HEK293T (cell line): ENCODE measurements at regions not wholly inside any gene's neighbourhood (a gene's known extent, or its start where the extent isn't known, plus 50 kb on each side); places are given as distances from the start of the nearest gene placed in this dataset.

Experiments used
- CTCF ChIA-PET: fragments of 350-600 bp; formaldehyde crosslinking; extraction: SDS; loops from one replicate; lab custom pipeline; 2021; ENCODE audit warnings: antibody characterized with exemption, inconsistent platforms; lab: Yijun Ruan, JAX
- POLR2A ChIA-PET: fragments of 350-600 bp; formaldehyde crosslinking; extraction: SDS; loops from one replicate; lab custom pipeline; 2020; ENCODE audit warnings: antibody characterized with exemption, inconsistent platforms; lab: Yijun Ruan, JAX
- DNase-seq: peaks from one replicate; pipeline ENCODE4 v3.0.0; 2012; ENCODE audit warnings: mixed read lengths; ENCODE audit errors: extremely low spot score
- ARNT ChIP-seq: fragments of 450-650 bp; IDR thresholded peaks from 2 replicates; pipeline ENCODE4 v1.6.1; 2017; ENCODE audit warnings: mild to moderate bottlenecking
- BHLHE40 ChIP-seq: fragments of 450-650 bp; IDR thresholded peaks from 2 replicates; pipeline ENCODE4 v1.6.1; 2016; ENCODE audit warnings: mild to moderate bottlenecking, moderate library complexity, borderline replicate concordance
- CTBP1 ChIP-seq: fragments of 450-650 bp; IDR thresholded peaks from 2 replicates; pipeline ENCODE4 v1.6.1; 2016; ENCODE audit warnings: borderline replicate concordance
- ELF4 ChIP-seq: fragments of 450-650 bp; IDR thresholded peaks from 2 replicates; pipeline ENCODE4 v1.6.1; 2017; ENCODE audit warnings: antibody characterized with exemption
- FOXA1 ChIP-seq: fragments of 450-650 bp; IDR thresholded peaks from 2 replicates; pipeline ENCODE4 v1.6.1; 2016; ENCODE audit warnings: mild to moderate bottlenecking
- FOXK2 ChIP-seq: fragments of 450-650 bp; IDR thresholded peaks from 2 replicates; pipeline ENCODE4 v1.6.1; 2016; ENCODE audit warnings: mild to moderate bottlenecking
- FOXM1 ChIP-seq: fragments of 450-650 bp; IDR thresholded peaks from 2 replicates; pipeline ENCODE4 v1.6.1; 2017; ENCODE audit warnings: mild to moderate bottlenecking, borderline replicate concordance
- HDGF ChIP-seq: fragments of 450-650 bp; IDR thresholded peaks from 2 replicates; pipeline ENCODE4 v1.6.1; 2017; ENCODE audit warnings: antibody characterized with exemption, borderline replicate concordance
- L3MBTL2 ChIP-seq: fragments of 450-650 bp; conservative IDR thresholded peaks from 2 replicates; pipeline ENCODE4 v1.6.1; 2016; ENCODE audit warnings: mild to moderate bottlenecking
- LEF1 ChIP-seq: fragments of 450-650 bp; IDR thresholded peaks from 2 replicates; pipeline ENCODE4 v1.6.1; 2017; ENCODE audit warnings: mild to moderate bottlenecking, borderline replicate concordance
- NFRKB ChIP-seq: fragments of 450-650 bp; IDR thresholded peaks from 2 replicates; pipeline ENCODE4 v1.6.1; 2016; ENCODE audit warnings: mild to moderate bottlenecking, moderate library complexity
- SP1 ChIP-seq: fragments of 450-650 bp; IDR thresholded peaks from 2 replicates; pipeline ENCODE4 v1.6.1; 2017
- SUZ12 ChIP-seq: fragments of 450-650 bp; IDR thresholded peaks from 2 replicates; pipeline ENCODE4 v1.6.1; 2016; ENCODE audit warnings: mild to moderate bottlenecking
- TARDBP ChIP-seq: fragments of 450-650 bp; IDR thresholded peaks from 2 replicates; pipeline ENCODE4 v1.6.1; 2016
- ZNF384 ChIP-seq: fragments of 450-650 bp; IDR thresholded peaks from 2 replicates; pipeline ENCODE4 v1.6.1; 2016
- TF ChIP-seq, protein P1 (sequence below): fragments of 450-650 bp; IDR thresholded peaks from 2 replicates; pipeline ENCODE4 v1.6.1; 2016

DNA sequence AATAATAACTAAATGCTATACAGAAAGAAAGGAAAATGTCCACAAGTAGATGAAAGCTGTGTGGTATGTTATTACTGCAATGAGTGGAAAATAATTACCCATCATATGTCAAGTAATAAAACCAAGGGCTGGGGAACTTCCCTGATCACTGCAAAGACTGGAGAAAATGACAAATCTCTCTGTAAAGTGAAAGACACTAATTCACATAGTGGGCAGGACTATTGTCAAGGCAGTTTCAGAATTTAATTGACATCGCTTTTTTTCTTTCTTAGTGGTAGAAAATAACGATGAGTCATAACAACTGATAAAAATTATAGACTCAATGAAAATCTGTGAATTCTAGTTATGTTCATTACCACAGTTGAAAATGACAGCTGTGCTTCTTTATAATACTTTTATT is 153.7 kb upstream of the ST6GALNAC5 start:
- DNase-seq: no peak
- ChIA-PET CTCF (no interaction called here), POLR2A (no interaction called here)
- TF ChIP-seq HDGF (no peak), ARNT (no peak)

DNA sequence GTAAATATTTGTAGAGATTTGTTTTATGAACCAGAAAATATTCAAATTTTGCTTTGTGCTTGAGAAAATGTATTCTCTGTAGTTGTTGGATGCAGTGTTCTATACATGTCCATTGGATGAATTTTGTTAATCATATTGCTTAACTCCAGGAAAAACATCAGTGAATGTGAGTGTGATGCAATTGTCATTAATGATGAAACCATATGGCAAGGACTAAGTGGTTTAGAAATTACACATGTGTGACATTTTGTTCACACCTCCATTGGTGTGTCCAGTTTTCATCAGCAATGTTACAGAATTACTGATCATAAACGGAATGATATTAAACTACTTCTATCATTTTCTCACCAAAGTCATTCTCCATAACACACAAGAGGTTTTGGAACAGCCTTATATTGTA is 151.8 kb upstream of the ST6GALNAC5 start:
- ChIA-PET POLR2A (no interaction called here), CTCF (no interaction called here)
- TF ChIP-seq, protein P1, sequence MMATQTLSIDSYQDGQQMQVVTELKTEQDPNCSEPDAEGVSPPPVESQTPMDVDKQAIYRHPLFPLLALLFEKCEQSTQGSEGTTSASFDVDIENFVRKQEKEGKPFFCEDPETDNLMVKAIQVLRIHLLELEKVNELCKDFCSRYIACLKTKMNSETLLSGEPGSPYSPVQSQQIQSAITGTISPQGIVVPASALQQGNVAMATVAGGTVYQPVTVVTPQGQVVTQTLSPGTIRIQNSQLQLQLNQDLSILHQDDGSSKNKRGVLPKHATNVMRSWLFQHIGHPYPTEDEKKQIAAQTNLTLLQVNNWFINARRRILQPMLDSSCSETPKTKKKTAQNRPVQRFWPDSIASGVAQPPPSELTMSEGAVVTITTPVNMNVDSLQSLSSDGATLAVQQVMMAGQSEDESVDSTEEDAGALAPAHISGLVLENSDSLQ: no peak
- DNase-seq: no peak

DNA sequence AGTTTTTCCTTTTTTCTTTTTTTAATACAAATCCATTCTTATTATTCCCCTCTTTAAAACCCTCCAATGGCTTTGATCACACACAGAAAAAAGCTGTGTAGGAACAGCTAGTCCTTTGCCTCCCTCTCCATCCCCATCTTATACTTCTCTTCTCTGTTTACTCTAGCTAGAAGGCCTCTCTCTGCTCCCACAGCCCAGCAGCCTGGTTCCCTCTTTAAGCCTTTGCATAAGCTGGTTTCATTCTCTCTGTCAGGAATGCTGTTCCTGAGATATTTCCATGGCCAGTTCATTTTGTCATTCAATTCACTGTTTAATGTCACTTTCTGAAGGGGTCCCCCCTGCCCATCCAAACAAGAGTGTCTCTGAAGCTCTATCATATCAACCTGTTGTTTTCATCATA is 143.3 kb upstream of the ST6GALNAC5 start:
- ChIA-PET POLR2A (no interaction called here), CTCF (no interaction called here)
- no peak for DNase-seq
- TF ChIP-seq FOXA1: no peak
- TF ChIP-seq ARNT: no peak
- no peak for TF ChIP-seq NFRKB
- no peak for TF ChIP-seq CTBP1
- no peak for TF ChIP-seq HDGF
- TF ChIP-seq ELF4: no peak
- TF ChIP-seq SUZ12: no peak
- no peak for TF ChIP-seq FOXK2
- no peak for TF ChIP-seq TARDBP
- TF ChIP-seq ZNF384: no peak
- TF ChIP-seq L3MBTL2: no peak
- no peak for TF ChIP-seq LEF1
- no peak for TF ChIP-seq FOXM1
- TF ChIP-seq BHLHE40: no peak
- TF ChIP-seq SP1: no peak
- TF ChIP-seq, protein P1: no peak

DNA sequence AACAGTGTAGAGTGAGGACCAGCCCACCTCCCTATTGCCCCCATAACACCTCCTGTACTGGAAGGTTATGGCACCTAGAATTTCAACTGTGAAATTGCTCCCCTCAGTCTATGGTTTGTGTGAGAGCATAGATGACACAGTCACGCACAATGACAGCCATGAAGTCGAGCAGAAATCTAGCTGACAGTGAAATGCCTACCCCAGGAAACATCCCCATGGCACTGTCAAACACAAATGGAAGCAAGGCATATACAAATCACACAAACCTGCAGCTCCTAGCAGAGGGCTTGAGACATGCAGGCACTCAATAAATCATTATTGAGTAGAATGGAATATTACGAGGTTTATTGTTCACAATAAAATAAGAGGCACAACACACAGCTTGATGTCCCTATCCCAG is 142.5 kb upstream of the ST6GALNAC5 start:
- POLR2A ChIA-PET: no interaction called here
- CTCF ChIA-PET: no interaction called here
- no peak for TF ChIP-seq ELF4
- TF ChIP-seq SP1: no peak
- no peak for TF ChIP-seq FOXK2
- TF ChIP-seq, protein P1: peak; percentile 42
- TF ChIP-seq LEF1: no peak
- no peak for TF ChIP-seq CTBP1
- no peak for TF ChIP-seq HDGF
- no peak for TF ChIP-seq TARDBP
- no peak for DNase-seq

DNA sequence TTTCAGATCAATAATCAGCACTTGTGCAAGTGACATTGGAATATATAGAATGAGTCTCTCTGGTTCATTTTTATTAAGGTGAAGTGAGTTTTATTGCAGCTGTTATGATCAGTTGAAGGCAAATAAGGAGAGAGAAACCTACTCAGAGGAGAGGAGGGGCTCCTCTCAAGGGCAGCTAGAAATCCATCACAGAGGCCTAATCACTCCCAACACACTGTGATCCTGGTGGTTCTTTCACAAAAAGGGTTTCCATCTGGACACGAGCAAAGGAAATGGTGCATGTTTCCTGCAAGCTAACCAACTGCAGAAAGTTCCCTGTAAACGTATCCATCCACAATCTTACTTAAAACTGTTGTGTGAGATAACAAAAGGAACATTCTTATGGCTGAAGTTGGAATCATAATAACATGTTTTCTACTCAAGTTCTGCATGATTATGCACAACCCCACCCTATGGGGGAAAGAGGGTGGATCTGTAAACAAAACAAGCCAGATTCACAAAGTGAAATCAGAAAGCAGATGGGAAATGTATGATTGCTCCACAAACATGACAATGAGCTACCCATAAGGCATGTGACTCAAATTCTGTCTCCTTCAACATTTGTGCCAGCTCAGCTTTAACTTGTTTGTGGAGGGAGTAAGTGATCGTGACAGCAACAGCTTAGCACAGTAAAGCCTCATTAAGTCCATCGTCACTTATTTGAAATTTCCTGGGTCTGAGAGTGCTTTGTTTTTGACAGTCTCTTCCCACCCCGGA is 141.2 kb upstream of the ST6GALNAC5 start:
- POLR2A ChIA-PET: no interaction called here
- CTCF ChIA-PET: no interaction called here

DNA sequence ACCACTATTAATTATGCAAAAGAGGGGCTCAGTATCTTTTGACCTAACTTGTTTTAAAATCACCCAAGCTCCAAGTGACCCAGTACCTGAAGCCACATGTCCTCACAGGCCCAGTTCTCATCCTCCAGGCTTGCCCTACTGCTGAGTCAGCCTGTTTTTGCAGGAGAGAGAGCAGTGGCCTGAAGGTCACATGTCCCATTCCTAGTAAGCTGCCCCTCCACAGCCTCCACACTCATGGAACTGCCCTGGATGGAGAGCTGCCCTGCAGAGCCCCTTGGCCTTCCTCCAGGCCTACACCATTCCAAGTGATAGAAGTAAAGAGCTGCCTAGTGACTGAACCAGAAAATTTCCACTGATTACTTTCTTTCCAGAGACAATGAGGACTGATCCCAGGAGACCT is 139.8 kb upstream of the ST6GALNAC5 start:
- no peak for DNase-seq
- TF ChIP-seq BHLHE40 (no peak), NFRKB (no peak), ELF4 (no peak), FOXA1 (no peak), L3MBTL2 (no peak), HDGF (no peak)
- CTCF ChIA-PET: no interaction called here
- POLR2A ChIA-PET: no interaction called here

More for the DNA sequence above, 141.2 kb upstream of the ST6GALNAC5 start:
- TF ChIP-seq ZNF384 (no peak), FOXA1 (no peak), FOXM1 (no peak), ARNT (no peak), FOXK2 (no peak), BHLHE40 (no peak), TARDBP (no peak)
- TF ChIP-seq, protein P1: no peak
- DNase-seq: no peak

DNA sequence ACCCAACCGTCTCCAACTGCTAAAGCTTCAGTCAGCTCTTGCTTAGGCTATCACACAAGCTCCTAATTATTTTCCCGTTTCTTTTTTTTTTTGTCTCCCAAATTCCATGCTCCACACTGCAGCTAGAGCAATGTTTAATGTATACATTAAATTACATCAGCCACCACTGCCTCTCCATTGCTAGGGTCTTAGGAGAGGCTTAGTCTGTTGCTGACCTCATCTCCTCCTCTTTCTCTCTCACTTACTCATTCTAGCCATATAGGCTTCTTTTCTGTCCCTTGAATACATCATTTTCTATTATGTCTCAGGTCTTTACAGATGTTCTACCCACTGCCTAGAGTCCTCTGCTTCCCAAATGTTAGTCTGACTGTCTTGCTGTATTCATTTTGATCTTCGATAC is 138.1 kb upstream of the ST6GALNAC5 start:
- TF ChIP-seq FOXM1 (no peak), FOXA1 (no peak), FOXK2 (no peak), SP1 (no peak), NFRKB (no peak), HDGF (no peak), ZNF384 (no peak), SUZ12 (no peak), CTBP1 (no peak), LEF1 (no peak), ELF4 (no peak)
- ChIA-PET POLR2A (no interaction called here), CTCF (no interaction called here)
- no peak for DNase-seq
